AG09319 (cell line): ENCODE measurements at regions not wholly inside any gene's neighbourhood (a gene's known extent, or its start where the extent isn't known, plus 50 kb on each side); places are given as distances from the start of the nearest gene placed in this dataset.

Source experiments
- DNase-seq: peaks from one replicate; pipeline ENCODE4 v3.0.0-alpha.2; 2010; ENCODE audit warnings: low read depth; ENCODE audit errors: extremely low read depth
- TF ChIP-seq, protein P1 (sequence below): IDR thresholded peaks from 2 replicates; pipeline ENCODE4 v1.5.1; 2011; ENCODE audit warnings: low read depth, mild to moderate bottlenecking, inconsistent platforms, low read length, moderate library complexity

DNA sequence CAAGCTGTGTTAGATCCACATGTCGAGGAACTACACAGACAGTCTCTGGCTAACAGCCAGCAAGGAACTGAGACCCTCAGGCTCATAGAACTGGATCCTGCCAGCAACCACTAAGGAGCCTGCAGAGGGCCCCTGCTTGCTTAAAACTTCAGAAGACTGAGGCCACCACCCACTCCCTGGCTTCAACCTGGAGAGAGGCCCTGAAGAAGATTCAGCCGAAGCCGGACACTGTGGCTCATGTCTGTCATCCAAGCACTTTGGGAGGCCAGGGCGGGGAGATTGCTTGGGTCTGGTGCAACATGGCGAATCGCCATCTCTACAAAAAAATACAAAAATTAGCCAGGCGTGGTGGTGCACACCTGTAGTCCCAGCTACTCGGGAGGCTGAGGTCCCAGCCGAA is 92.6 kb upstream of the TMPRSS2 start:
- no peak for DNase-seq
- TF ChIP-seq, protein P1, sequence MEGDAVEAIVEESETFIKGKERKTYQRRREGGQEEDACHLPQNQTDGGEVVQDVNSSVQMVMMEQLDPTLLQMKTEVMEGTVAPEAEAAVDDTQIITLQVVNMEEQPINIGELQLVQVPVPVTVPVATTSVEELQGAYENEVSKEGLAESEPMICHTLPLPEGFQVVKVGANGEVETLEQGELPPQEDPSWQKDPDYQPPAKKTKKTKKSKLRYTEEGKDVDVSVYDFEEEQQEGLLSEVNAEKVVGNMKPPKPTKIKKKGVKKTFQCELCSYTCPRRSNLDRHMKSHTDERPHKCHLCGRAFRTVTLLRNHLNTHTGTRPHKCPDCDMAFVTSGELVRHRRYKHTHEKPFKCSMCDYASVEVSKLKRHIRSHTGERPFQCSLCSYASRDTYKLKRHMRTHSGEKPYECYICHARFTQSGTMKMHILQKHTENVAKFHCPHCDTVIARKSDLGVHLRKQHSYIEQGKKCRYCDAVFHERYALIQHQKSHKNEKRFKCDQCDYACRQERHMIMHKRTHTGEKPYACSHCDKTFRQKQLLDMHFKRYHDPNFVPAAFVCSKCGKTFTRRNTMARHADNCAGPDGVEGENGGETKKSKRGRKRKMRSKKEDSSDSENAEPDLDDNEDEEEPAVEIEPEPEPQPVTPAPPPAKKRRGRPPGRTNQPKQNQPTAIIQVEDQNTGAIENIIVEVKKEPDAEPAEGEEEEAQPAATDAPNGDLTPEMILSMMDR: no peak

DNA sequence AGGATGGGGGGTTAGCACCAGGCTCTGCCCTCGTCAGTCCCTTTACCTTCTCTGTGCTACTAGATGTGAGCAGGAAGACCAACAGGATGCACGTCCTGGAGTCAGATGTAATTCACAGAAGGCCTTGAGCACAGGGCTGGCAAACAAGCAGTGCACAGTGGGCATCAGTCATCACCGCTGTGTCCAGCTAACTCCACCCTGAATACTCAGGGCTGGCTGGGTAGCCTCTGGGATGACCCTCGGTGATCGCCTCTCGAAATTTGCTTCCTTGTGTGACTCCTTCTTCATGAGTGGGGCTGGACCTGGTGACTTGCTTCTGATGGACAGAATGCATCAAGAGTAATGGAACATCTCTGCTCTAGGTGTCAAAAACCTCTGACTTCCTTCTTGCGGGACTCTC is 92.2 kb upstream of the TMPRSS2 start:
- DNase-seq: no peak
- TF ChIP-seq, protein P1: no peak

DNA sequence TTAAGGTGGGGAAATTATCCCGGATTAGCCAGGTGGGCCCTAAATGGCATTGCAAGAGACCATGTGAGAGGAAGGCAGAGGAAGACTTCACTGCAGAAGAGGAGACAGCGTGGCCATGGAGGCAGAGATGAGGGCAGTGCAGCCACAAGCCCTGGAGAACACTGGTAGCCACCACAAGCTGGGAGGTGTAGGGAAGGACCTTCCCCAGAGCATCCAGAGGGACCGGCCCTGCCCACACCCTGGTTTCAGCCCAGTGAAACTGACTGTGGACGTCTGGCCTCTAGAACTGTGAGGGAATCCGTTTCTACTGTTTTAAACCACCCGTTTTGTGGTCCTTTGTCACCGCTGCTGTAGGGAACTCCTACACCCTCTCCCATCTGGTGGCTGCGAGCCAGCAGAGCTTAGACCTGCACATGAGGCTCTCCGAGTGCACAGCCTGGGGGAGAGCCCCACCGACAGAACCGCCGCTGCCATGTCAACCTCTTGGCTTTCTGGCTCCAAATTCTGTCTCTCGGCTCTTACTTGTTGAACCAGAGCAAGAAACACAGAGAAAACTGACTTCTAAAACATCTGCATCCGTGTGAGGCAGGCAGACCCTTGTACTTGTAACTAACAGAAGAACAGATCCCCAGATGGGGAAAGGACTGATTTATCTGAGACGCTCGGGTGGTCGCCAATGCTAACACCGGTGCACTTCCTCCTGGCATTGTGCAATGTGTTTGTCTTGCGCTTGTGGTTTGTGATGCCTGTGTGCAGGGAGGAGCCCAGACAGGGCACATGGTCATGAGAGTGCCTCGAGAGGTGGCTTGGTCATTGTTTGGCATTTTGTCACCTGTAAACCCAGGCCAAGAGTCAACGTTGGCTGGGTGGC is 90.8 kb upstream of the TMPRSS2 start:
- TF ChIP-seq, protein P1: no peak
- DNase-seq: no peak

DNA sequence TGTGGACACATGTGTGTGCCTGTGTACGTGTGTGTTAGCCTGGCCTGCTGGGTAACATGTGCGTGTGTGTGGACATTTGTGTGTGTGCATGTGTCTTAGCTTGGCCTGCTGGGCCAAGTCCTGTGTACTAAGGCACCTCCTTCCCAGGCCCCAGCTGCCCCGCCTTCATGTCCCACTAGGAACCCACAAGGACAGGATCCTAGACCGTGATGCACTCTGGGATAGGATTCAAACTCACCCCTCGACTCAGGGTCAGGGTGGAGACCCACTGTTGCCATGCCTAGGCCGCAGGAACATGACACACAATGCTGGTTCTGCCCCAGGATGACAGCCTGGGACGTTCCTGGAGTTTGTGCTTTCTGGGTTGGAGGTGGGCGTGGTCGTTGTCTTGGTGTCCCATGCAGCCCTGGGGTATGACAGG is 89.9 kb upstream of the TMPRSS2 start:
- DNase-seq: no peak
- TF ChIP-seq, protein P1: no peak

- no peak for DNase-seq
- TF ChIP-seq, protein P1: no peak
Measured at GRCh38 chr21:41597227-41597626, 89.3 kb upstream of the TMPRSS2 start.

GRCh38 chr21:41596241-41596925 is 88.4 kb upstream of the TMPRSS2 start:
- no peak for DNase-seq
- TF ChIP-seq, protein P1: no peak

DNA sequence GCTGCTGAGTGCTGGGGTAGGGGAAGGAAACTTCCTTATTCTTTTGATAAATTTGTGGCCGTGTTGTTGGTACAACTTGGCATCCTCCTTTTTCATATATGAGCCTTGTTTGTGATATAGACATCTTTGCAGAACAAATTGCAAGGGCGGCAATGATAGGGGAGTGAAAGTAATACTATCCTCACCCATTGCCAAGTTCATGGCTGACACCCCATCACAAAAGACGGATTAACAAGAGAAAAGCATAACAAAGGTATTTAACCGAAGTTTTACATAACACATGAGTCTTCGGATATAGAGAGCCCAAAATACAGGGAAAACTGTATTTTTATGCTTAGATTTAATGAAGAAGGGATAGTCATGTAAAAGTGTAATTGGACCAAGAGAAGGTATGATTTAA is 86.3 kb upstream of the TMPRSS2 start:
- DNase-seq: no peak
- TF ChIP-seq, protein P1: no peak
